Thymus (tissue), 11 donors: ENCODE measurements at regions not wholly inside any gene's neighbourhood (a gene's known extent, or its start where the extent isn't known, plus 50 kb on each side); places are given as distances from the start of the nearest gene placed in this dataset.
"Not testable (repeated sequence)": the region's sequence is repeated elsewhere in the genome, so short reads cannot be mapped to it uniquely, and the experiment has no call there.

Source experiments
- DNase-seq, 9 donors: peaks; one replicate each; pipeline ENCODE4 v3.0.0-alpha.2; 2013; ENCODE audit warnings: low spot score in 9 of 9, low read depth in 6 of 9, missing footprints in 1 of 9
- H3K27ac ChIP-seq, 2 donors: one replicate each; pipeline ENCODE4 v1.5.1; 2013; ENCODE audit warnings: control low read depth in 1 of 2, low read depth in 1 of 2, low read length in 1 of 2, mild to moderate bottlenecking in 1 of 2, moderate library complexity in 1 of 2
- H3K27me3 ChIP-seq, 2 donors: one replicate each; pipeline ENCODE4 v1.5.1; 2013; ENCODE audit warnings: low read length in 1 of 2; ENCODE audit not compliant: control insufficient read depth in 2 of 2, insufficient read depth in 1 of 2
- H3K36me3 ChIP-seq, 2 donors: one replicate each; pipeline ENCODE4 v1.5.1; 2013; ENCODE audit warnings: low read length in 1 of 2, mild to moderate bottlenecking in 1 of 2, moderate library complexity in 1 of 2; ENCODE audit not compliant: control insufficient read depth in 2 of 2, insufficient read depth in 2 of 2
- H3K4me1 ChIP-seq, 2 donors: one replicate each; pipeline ENCODE4 v1.5.1; 2013; ENCODE audit warnings: low read length in 2 of 2; ENCODE audit not compliant: control insufficient read depth in 2 of 2, insufficient read depth in 2 of 2
- H3K4me3 ChIP-seq, 2 donors: one replicate each; pipeline ENCODE4 v1.5.1; 2013; ENCODE audit warnings: low read length in 2 of 2, control low read depth in 1 of 2, mild to moderate bottlenecking in 1 of 2
- H3K9me3 ChIP-seq, 2 donors: one replicate each; pipeline ENCODE4 v1.5.1; 2013; ENCODE audit warnings: low read length in 1 of 2, mild to moderate bottlenecking in 1 of 2; ENCODE audit not compliant: control insufficient read depth in 2 of 2, insufficient read depth in 1 of 2
- WGBS: extraction: QIAGEN DNeasy Blood & Tissue Kit; methylation state at CpG from one replicate; pipeline ENCODE4 v1.1.7; 2013; 5-methylcytosine and 5-hydroxymethylcytosine counted together
- donor health status: healthy.

GRCh38 chr16:15307184-15307583 is 70.9 kb downstream of the NPIPA5 start:
- H3K27ac ChIP-seq, H3K36me3 ChIP-seq, H3K4me1 ChIP-seq, H3K9me3 ChIP-seq, H3K4me3 ChIP-seq, DNase-seq, H3K27me3 ChIP-seq: not testable (repeated sequence)
- 93% methylated on average over 8 of the region's 8 CpGs for WGBS

- not testable (repeated sequence) for H3K4me1 ChIP-seq, DNase-seq, H3K36me3 ChIP-seq, H3K27ac ChIP-seq, H3K4me3 ChIP-seq, H3K27me3 ChIP-seq, H3K9me3 ChIP-seq
- WGBS, result 92% methylated on average over 2 of the region's 2 CpGs
These were observed 72.2 kb downstream of the NPIPA5 start for GRCh38 chr16:15305889-15306288.

- WGBS, result 25% methylated on average over 8 of the region's 10 CpGs
- not testable (repeated sequence) for H3K27ac ChIP-seq, H3K9me3 ChIP-seq, H3K4me1 ChIP-seq, DNase-seq, H3K27me3 ChIP-seq, H3K36me3 ChIP-seq, H3K4me3 ChIP-seq
These were observed 74.3 kb downstream of the NPIPA5 start for GRCh38 chr16:15303667-15304324.

- H3K27me3 ChIP-seq, H3K36me3 ChIP-seq, H3K9me3 ChIP-seq, H3K27ac ChIP-seq, DNase-seq, H3K4me3 ChIP-seq, H3K4me1 ChIP-seq: not testable (repeated sequence)
- 85% methylated on average over 1 of the region's 4 CpGs for WGBS
These were observed 81.0 kb downstream of the NPIPA5 start for GRCh38 chr16:15297104-15297503.

GRCh38 chr16:15274796-15275195 is 103.3 kb downstream of the NPIPA5 start:
- not testable (repeated sequence) for H3K4me3 ChIP-seq, H3K36me3 ChIP-seq, H3K27me3 ChIP-seq, H3K4me1 ChIP-seq, H3K27ac ChIP-seq, DNase-seq, H3K9me3 ChIP-seq
- WGBS, result 82% methylated on average over 8 of the region's 8 CpGs

GRCh38 chr16:15273964-15274363 is 104.1 kb downstream of the NPIPA5 start:
- H3K27me3 ChIP-seq, DNase-seq, H3K4me3 ChIP-seq, H3K4me1 ChIP-seq, H3K27ac ChIP-seq, H3K9me3 ChIP-seq, H3K36me3 ChIP-seq: not testable (repeated sequence)
- 97% methylated on average over 1 of the region's 1 CpG for WGBS

- not testable (repeated sequence) for H3K36me3 ChIP-seq, H3K27me3 ChIP-seq, H3K9me3 ChIP-seq, H3K4me3 ChIP-seq, H3K27ac ChIP-seq, DNase-seq, H3K4me1 ChIP-seq
- 95% methylated on average over 6 of the region's 6 CpGs for WGBS
These were observed 111.2 kb downstream of the NPIPA5 start for GRCh38 chr16:15266941-15267340.

- not testable (repeated sequence) for H3K4me1 ChIP-seq, H3K4me3 ChIP-seq, H3K27me3 ChIP-seq, H3K9me3 ChIP-seq, H3K27ac ChIP-seq, H3K36me3 ChIP-seq, DNase-seq
- 51% methylated on average over 11 of the region's 11 CpGs for WGBS
These were observed 115.9 kb downstream of the NPIPA5 start for GRCh38 chr16:15262212-15262611.

GRCh38 chr16:15247971-15248370 is 130.1 kb downstream of the NPIPA5 start:
- not testable (repeated sequence) for DNase-seq, H3K27ac ChIP-seq, H3K4me3 ChIP-seq, H3K4me1 ChIP-seq, H3K36me3 ChIP-seq, H3K9me3 ChIP-seq, H3K27me3 ChIP-seq
- WGBS, result no CpG with 5 or more reads among the region's 2 CpGs
